Liver (tissue), 8 donors: ENCODE measurements at regions not wholly inside any gene's neighbourhood (a gene's known extent, or its start where the extent isn't known, plus 50 kb on each side); places are given as distances from the start of the nearest gene placed in this dataset.

Experiments used
- DNase-seq: peaks from one replicate; pipeline ENCODE4 v3.0.0-alpha.2; 2017; ENCODE audit warnings: low spot score
- H3K27ac ChIP-seq, 2 donors: one replicate each; pipeline ENCODE4 v1.7.0; 2013; ENCODE audit warnings: inconsistent platforms in 2 of 2, low read length in 2 of 2, control low read depth in 1 of 2, low read depth in 1 of 2, mild to moderate bottlenecking in 1 of 2
- H3K27me3 ChIP-seq, 4 donors: one replicate each; pipeline versions ENCODE4 v1.6.1 to v1.7.0; 2013; ENCODE audit warnings: low read length in 3 of 4, inconsistent platforms in 1 of 4, mild to moderate bottlenecking in 1 of 4, moderate library complexity in 1 of 4; ENCODE audit not compliant: control insufficient read depth in 4 of 4, insufficient read depth in 4 of 4
- H3K36me3 ChIP-seq, 4 donors: one replicate each; pipeline versions ENCODE4 v1.6.1 to v1.7.0; 2013; ENCODE audit warnings: low read length in 3 of 4, mild to moderate bottlenecking in 3 of 4, low read depth in 1 of 4, moderate library complexity in 1 of 4; ENCODE audit not compliant: control insufficient read depth in 4 of 4, insufficient read depth in 3 of 4
- H3K4me1 ChIP-seq, 4 donors: one replicate each; pipeline versions ENCODE4 v1.6.1 to v1.7.0; 2013; ENCODE audit warnings: low read length in 3 of 4, mild to moderate bottlenecking in 3 of 4, moderate library complexity in 1 of 4; ENCODE audit not compliant: control insufficient read depth in 4 of 4, insufficient read depth in 4 of 4
- H3K4me3 ChIP-seq, 3 donors: one replicate each; pipeline versions ENCODE4 v1.6.1 to v1.7.0; 2013; ENCODE audit warnings: low read length in 3 of 3, control low read depth in 1 of 3, low read depth in 1 of 3, mild to moderate bottlenecking in 1 of 3
- H3K9ac ChIP-seq, 2 donors: one replicate each; pipeline ENCODE4 v1.7.0; 2013; ENCODE audit warnings: low read length in 2 of 2, mild to moderate bottlenecking in 2 of 2, moderate library complexity in 2 of 2, control low read depth in 1 of 2, low read depth in 1 of 2
- H3K9me3 ChIP-seq, 4 donors: one replicate each; pipeline versions ENCODE4 v1.6.1 to v1.7.0; 2013; ENCODE audit warnings: low read length in 3 of 4; ENCODE audit not compliant: control insufficient read depth in 4 of 4
- EGR1 ChIP-seq, 2 donors: IDR thresholded peaks; 2 replicates each; pipeline ENCODE4 v1.6.1; 2016 to 2018; ENCODE audit warnings: antibody characterized with exemption in 2 of 2, low read depth in 2 of 2
- FOXA1 ChIP-seq: IDR thresholded peaks from 2 replicates; pipeline ENCODE4 v1.6.1; 2016; ENCODE audit warnings: antibody characterized with exemption
- FOXA2 ChIP-seq: IDR thresholded peaks from 2 replicates; pipeline ENCODE4 v1.6.1; 2016; ENCODE audit warnings: antibody characterized with exemption
- GABPA ChIP-seq, 2 donors: IDR thresholded peaks in 1 of 2; conservative IDR thresholded peaks in 1 of 2; 2 replicates each; pipeline ENCODE4 v1.6.1; 2016; ENCODE audit warnings: antibody characterized with exemption in 2 of 2, mild to moderate bottlenecking in 1 of 2, moderate library complexity in 1 of 2
- HNF4A ChIP-seq, 2 donors: conservative IDR thresholded peaks; 2 replicates each; pipeline ENCODE4 v1.6.1; 2016; ENCODE audit warnings: antibody characterized with exemption in 2 of 2, mild to moderate bottlenecking in 2 of 2
- HNF4G ChIP-seq: IDR thresholded peaks from 2 replicates; pipeline ENCODE4 v1.6.1; 2016; ENCODE audit warnings: antibody characterized with exemption
- JUND ChIP-seq, 2 donors: IDR thresholded peaks; 2 replicates each; pipeline ENCODE4 v1.6.1; 2016; ENCODE audit warnings: antibody characterized with exemption in 2 of 2
- NR2F2 ChIP-seq: IDR thresholded peaks from 2 replicates; pipeline ENCODE4 v1.6.1; 2016; ENCODE audit warnings: antibody characterized with exemption
- RAD21 ChIP-seq, 2 donors: IDR thresholded peaks; 2 replicates each; pipeline ENCODE4 v1.6.1; 2016; ENCODE audit warnings: antibody characterized with exemption in 2 of 2, mild to moderate bottlenecking in 2 of 2
- RXRA ChIP-seq, 2 donors: IDR thresholded peaks; 2 replicates each; pipeline ENCODE4 v1.6.1; 2017 to 2018; ENCODE audit warnings: antibody characterized with exemption in 2 of 2, mild to moderate bottlenecking in 1 of 2
- SP1 ChIP-seq: IDR thresholded peaks from 2 replicates; pipeline ENCODE4 v1.6.1; 2018; ENCODE audit warnings: antibody characterized with exemption, mild to moderate bottlenecking
- TAF1 ChIP-seq: conservative IDR thresholded peaks from 2 replicates; pipeline ENCODE4 v1.6.1; 2016; ENCODE audit warnings: antibody characterized with exemption, mild to moderate bottlenecking
- YY1 ChIP-seq: IDR thresholded peaks from 2 replicates; pipeline ENCODE4 v1.6.1; 2016; ENCODE audit warnings: antibody characterized with exemption, mild to moderate bottlenecking
- WGBS: extraction: QIAGEN DNeasy Blood & Tissue Kit; methylation state at CpG from one replicate; pipeline ENCODE4 v1.1.7; 2013; 5-methylcytosine and 5-hydroxymethylcytosine counted together
- TF ChIP-seq, protein P1 (sequence below): IDR thresholded peaks from 2 replicates; pipeline ENCODE4 v1.6.1; 2016; ENCODE audit warnings: antibody characterized with exemption
- TF ChIP-seq, protein P2 (sequence below): IDR thresholded peaks from 2 replicates; pipeline ENCODE4 v1.6.1; 2016; ENCODE audit warnings: antibody characterized with exemption
- TF ChIP-seq, protein P3 (sequence below): IDR thresholded peaks from 2 replicates; pipeline ENCODE4 v1.6.1; 2016; ENCODE audit warnings: antibody characterized with exemption
- TF ChIP-seq, protein P4 (sequence below): fragments of 150-350 bp; IDR thresholded peaks from 2 replicates; pipeline ENCODE4 v1.5.1; 2017; ENCODE audit warnings: improper control_type of control experiment, low read depth, low read length; ENCODE audit not compliant: missing input control
- TF ChIP-seq, protein P5 (sequence below): IDR thresholded peaks from 2 replicates; pipeline ENCODE4 v1.6.1; 2016; ENCODE audit warnings: antibody characterized with exemption, mild to moderate bottlenecking
- donor health status: healthy.
- donor health status: healthy.
- donor health status: healthy.
- donor health status: healthy.
- donor health status: healthy.

DNA sequence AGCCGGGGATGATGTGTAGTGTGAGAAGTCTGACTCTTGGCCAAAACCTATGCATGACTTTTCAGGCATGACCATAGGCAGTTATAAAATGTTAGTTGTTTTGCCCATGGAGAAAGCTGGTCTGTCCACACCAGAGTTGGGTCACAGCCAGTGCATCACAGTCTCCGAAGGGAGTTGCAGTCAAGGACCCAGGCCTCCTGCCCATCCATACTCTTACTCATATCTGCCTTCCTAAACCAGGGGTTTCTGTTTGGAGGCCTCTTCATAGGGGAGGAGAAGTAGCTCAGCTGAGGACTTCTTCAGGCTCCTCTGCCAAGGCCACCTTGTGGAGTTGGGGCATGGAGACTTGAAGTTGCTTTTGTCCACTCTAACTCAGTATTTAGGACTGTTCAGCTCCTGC, 1008.3 kb downstream of the PCDH18 start:
- Histone ChIP-seq H3K36me3 (no peaks in the 10 kb centered on the region), H3K9ac (no peak overlapping the region), H3K9me3 (no peaks in the 10 kb centered on the region), H3K27ac (no peak overlapping the region), H3K4me1 (no peaks in the 10 kb centered on the region), H3K4me3 (no peak overlapping the region), H3K27me3 (no peaks in the 10 kb centered on the region)
- TF ChIP-seq, protein P1, sequence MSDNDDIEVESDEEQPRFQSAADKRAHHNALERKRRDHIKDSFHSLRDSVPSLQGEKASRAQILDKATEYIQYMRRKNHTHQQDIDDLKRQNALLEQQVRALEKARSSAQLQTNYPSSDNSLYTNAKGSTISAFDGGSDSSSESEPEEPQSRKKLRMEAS: no peak
- TF ChIP-seq EGR1 (IDR thresholded peaks at IDR 0.05; ENCODE audit: low read depth in 2 of 2): no peak
- no peak for TF ChIP-seq JUND (IDR thresholded peaks at IDR 0.05)
- no peak for TF ChIP-seq RAD21 (IDR thresholded peaks at IDR 0.05)
- TF ChIP-seq HNF4A (conservative IDR thresholded peaks at IDR 0.05): no peak
- TF ChIP-seq YY1: no peak
- TF ChIP-seq, protein P2, sequence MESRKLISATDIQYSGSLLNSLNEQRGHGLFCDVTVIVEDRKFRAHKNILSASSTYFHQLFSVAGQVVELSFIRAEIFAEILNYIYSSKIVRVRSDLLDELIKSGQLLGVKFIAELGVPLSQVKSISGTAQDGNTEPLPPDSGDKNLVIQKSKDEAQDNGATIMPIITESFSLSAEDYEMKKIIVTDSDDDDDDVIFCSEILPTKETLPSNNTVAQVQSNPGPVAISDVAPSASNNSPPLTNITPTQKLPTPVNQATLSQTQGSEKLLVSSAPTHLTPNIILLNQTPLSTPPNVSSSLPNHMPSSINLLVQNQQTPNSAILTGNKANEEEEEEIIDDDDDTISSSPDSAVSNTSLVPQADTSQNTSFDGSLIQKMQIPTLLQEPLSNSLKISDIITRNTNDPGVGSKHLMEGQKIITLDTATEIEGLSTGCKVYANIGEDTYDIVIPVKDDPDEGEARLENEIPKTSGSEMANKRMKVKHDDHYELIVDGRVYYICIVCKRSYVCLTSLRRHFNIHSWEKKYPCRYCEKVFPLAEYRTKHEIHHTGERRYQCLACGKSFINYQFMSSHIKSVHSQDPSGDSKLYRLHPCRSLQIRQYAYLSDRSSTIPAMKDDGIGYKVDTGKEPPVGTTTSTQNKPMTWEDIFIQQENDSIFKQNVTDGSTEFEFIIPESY: no peak
- TF ChIP-seq GABPA (IDR thresholded peaks at IDR 0.05 in 1 of 2, conservative IDR thresholded peaks at IDR 0.05 in 1 of 2): no peak
- TF ChIP-seq, protein P3, sequence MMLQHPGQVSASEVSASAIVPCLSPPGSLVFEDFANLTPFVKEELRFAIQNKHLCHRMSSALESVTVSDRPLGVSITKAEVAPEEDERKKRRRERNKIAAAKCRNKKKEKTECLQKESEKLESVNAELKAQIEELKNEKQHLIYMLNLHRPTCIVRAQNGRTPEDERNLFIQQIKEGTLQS: no peak
- TF ChIP-seq RXRA (IDR thresholded peaks at IDR 0.05): no peak
- no peak for TF ChIP-seq FOXA2
- TF ChIP-seq HNF4G: no peak
- TF ChIP-seq, protein P4, sequence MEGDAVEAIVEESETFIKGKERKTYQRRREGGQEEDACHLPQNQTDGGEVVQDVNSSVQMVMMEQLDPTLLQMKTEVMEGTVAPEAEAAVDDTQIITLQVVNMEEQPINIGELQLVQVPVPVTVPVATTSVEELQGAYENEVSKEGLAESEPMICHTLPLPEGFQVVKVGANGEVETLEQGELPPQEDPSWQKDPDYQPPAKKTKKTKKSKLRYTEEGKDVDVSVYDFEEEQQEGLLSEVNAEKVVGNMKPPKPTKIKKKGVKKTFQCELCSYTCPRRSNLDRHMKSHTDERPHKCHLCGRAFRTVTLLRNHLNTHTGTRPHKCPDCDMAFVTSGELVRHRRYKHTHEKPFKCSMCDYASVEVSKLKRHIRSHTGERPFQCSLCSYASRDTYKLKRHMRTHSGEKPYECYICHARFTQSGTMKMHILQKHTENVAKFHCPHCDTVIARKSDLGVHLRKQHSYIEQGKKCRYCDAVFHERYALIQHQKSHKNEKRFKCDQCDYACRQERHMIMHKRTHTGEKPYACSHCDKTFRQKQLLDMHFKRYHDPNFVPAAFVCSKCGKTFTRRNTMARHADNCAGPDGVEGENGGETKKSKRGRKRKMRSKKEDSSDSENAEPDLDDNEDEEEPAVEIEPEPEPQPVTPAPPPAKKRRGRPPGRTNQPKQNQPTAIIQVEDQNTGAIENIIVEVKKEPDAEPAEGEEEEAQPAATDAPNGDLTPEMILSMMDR: no peak
- TF ChIP-seq FOXA1: no peak
- no peak for TF ChIP-seq SP1
- TF ChIP-seq TAF1: no peak
- TF ChIP-seq NR2F2: no peak
- TF ChIP-seq, protein P5, sequence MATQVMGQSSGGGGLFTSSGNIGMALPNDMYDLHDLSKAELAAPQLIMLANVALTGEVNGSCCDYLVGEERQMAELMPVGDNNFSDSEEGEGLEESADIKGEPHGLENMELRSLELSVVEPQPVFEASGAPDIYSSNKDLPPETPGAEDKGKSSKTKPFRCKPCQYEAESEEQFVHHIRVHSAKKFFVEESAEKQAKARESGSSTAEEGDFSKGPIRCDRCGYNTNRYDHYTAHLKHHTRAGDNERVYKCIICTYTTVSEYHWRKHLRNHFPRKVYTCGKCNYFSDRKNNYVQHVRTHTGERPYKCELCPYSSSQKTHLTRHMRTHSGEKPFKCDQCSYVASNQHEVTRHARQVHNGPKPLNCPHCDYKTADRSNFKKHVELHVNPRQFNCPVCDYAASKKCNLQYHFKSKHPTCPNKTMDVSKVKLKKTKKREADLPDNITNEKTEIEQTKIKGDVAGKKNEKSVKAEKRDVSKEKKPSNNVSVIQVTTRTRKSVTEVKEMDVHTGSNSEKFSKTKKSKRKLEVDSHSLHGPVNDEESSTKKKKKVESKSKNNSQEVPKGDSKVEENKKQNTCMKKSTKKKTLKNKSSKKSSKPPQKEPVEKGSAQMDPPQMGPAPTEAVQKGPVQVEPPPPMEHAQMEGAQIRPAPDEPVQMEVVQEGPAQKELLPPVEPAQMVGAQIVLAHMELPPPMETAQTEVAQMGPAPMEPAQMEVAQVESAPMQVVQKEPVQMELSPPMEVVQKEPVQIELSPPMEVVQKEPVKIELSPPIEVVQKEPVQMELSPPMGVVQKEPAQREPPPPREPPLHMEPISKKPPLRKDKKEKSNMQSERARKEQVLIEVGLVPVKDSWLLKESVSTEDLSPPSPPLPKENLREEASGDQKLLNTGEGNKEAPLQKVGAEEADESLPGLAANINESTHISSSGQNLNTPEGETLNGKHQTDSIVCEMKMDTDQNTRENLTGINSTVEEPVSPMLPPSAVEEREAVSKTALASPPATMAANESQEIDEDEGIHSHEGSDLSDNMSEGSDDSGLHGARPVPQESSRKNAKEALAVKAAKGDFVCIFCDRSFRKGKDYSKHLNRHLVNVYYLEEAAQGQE: no peak
- DNase-seq: no peak
- WGBS: 85% methylated on average over 2 of the region's 2 CpGs
